NCI-H1694 treated with DMSO at 0.1 percent for 48 hours (cell line): ENCODE measurements at regions not wholly inside any gene's neighbourhood (a gene's known extent, or its start where the extent isn't known, plus 50 kb on each side); places are given as distances from the start of the nearest gene placed in this dataset.
"Not testable (repeated sequence)": the region's sequence is repeated elsewhere in the genome, so short reads cannot be mapped to it uniquely, and the experiment has no call there.

ENCODE experiments used
- DNase-seq: peaks from one replicate; lab custom pipeline; 2025; lab: John Stamatoyannopoulos, UW

DNA sequence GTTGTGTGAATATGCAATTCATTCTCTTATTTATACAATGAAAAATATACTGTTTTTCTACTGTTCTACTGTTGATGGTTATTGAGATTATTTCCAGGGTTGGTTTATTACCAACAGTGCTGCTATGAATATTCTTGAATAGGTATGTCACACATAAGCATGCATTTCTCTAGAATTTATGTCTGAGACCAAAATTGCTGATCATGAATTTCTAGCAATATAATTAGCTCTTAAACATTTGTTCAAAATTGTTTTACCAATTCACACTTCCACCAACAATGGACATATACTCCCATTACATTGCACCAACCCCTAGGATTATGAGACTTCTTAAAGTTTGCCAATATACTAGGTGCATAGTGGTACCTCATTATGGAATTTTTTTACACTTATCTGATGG lies 164.1 kb upstream of the KCNQ5 start:
- no peak for DNase-seq

DNA sequence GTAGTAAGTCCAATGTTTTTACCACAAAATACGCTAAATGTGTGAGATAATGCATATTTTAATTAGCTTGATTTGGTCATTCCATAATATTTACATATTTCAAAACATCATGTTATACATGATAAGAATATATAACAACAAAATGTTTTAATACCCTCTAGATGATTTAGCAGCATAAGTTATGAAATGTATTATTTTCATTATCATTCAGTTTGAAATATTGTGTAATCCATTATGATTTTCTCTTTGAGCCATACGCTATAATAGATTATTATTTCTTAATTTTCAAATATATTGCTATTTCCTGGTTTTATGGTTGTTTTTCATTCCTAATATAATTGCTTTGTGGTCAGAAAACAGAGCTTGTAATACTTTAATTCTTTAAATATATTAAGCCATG lies 163.3 kb upstream of the KCNQ5 start:
- DNase-seq: no peak

DNA sequence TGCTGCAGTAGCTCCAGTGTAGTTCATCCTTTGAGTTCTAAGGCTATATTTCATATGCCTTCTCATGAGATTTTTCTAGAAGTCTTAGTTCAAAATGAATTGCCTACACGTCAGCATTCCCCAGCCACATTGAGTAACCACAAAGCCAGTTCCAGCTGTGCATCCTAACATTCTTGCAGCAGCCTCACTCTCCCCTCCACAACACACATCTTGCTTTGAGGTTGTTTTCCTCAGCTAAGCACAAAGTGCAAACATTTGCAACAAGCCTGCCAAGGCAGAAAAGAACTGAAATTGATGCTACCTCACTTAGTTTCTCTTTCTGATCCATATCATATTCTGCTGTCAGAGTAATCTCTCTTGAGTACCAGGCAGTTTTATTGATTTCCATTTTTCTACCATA lies 160.7 kb upstream of the KCNQ5 start:
- DNase-seq: no peak

DNA sequence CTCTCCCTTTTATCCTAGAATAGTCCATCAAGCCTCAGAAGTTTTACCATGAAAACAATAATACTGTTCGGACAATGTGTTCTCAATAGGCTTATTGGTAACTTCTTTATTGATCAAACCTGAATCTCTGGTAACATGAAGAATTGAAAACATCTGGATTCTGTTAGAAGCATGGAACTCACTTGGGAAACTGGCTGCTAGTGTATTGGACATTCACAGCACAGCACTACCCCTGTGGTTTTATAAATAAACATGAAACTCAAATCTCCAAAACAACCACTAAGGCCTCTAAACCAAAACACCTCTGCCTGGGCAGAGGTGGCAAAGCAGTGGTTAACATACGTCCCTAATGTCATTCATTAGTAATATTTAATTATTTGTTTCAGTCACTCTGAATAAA lies 157.6 kb upstream of the KCNQ5 start:
- DNase-seq: no peak

DNA sequence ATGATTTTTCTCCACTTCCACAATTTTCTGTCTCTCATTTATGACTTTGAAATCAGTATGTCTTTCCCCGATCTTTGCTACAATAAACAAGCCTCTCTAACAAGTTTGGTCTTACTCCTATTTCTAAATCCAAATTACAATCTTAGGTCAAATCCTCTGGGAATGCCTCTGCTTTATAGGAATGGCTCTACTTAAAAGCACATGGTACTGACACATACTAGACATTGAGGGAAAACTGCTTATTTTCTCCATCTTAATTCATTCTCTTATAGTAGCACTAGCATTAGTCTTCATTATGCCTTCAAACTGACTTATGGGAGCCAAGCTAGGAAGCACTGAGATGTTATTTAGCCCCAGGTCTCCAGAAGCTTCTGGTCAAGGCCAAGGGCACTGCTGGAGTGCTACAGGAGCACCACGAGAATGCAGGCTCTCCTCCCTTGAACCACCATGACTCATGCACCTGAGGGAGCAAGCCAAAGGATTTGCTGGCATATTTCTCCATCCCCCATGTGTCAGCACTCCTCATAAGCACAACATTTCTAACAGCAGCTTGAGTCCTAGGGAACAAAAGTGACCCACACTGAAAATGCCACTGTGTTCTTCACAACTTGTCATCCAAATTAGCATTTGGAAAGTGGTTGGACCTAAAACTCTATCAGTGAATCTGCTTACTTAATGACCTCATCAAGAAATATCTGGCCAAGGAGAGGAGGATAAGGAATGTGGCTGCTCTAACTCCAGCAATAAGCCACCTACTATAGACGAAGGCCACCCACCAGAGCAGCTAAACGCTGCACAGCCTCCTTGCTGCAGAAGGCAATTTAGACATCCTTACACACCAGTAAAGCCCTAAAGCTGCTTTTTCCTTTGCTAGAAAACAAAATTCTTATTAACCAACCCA lies 156.8 kb upstream of the KCNQ5 start:
- DNase-seq: no peak

DNA sequence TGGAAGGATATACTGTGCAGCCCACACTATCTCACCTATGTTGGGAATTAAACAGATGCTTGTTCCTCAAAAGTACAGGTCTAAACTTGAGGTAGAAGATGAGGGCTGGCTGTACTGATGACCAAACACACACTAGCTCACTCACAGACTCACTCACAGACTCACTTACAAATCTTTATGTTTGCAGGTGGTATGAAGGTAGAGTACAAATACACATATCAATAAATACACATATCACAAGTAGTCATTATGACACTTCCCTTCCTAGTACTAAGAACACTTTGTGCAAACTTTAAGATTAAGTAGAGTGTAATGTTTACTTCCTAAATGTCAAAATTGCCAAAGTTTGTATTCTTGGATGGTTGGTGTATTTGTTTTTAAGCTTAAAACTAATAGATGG lies 155.4 kb upstream of the KCNQ5 start:
- no peak for DNase-seq

DNA sequence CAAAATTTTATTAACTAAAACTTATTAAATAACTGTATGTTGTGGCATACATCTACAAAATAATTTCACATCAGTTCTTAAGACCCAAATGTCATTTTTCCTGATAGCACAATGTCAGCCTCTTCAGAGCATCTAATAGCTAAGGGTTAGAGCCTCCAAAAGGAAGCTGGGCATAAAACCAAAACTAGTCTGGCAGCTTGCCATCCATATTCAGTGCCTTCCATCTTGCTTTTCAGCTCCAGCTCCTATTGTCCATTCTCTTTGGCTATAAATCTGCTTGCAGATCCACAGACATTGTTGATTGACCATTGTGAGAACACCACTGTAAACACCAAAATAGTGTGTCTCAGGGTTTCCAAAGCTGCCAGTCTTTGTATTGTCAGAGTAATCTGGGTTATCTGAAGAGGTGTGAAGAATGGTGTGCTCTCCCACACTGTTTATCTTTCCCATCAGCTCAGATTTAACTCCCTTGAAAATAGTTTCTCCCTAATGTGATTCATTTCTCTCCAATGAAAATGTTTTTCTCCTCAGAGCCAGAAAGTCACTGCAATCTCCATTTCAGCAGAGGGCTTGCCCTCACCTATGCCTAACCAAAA lies 154.8 kb upstream of the KCNQ5 start:
- no peak for DNase-seq

DNA sequence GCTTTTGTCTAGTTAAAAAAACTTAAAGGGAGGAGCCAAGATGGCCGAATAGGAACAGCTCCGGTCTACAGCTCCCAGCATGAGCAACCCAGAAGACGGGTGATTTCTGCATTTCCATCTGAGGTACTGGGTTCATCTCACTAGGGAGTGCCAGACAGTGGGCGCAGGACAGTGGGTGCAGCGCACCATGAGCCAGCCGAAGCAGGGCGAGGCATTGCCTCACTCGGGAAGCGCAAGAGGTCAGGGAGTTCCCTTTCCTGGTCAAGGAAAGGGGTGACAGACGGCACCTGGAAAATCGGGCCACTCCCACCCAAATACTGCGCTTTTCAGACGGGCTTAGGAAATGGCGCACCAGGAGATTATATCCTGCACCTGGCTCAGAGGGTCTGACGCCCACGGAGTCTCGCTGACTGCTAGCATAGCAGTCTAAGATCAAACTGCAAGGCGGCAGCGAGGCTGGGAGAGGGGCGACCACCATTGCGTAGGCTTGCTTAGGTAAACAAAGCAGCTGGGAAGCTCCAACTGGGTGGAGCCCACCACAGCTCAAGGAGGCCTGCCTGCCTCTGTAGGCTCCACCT lies 152.4 kb upstream of the KCNQ5 start:
- DNase-seq: not testable (repeated sequence)

DNA sequence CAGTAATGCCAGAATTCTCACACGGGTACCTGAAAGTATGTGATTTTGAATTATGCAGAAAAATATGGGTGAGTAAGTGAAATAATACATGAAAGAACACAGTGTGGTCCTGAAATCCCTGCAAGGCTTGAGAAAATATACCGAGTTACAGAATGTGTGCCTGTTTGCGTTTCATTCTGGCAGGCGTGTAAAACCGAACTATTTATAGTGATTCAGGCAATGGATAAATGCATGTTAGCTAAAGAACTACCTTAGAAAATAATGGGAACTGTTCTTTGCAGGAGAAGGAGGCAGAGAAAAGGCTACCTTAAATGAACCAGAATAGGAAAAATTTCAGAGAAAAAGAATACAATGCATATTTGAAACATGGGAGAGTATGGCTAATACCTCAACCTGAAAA lies 145.8 kb upstream of the KCNQ5 start:
- DNase-seq: no peak

DNA sequence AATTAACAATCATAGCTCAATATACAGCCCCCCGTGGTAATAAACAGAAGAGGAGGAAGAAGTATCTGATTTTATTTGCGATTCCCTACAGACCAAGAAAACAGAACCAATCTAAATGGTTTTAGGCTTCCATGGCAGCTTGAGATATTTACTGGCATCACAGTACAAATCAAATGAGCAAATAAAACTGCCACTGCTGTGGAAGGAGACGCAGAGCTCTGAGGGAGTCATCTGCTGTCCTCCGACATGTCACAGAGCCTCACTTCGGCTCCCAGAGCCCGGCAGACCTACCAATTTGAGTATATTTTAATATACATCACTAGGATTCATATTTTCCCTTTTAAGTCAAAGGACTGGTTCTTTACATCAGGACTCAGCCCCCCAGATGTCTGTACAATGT lies 145.2 kb upstream of the KCNQ5 start:
- no peak for DNase-seq

DNA sequence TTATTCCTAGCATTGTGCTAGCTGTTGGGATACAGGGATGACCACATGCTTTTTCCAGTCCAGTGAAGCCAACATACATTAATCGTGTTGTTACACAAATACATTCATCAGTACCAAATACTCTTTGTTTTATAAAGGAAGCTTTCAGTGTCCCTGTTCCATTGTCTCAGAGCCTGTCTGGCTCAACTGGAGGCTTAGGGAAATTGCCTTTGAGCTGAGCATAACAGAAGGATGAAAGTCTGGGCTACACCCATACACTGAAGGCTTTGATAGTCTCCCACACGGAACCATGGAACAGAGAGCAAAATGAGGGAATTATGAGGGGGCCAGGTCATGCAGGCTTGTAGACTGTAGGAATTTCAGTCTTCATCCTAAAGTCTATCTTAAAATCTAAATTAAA lies 126.4 kb upstream of the KCNQ5 start:
- no peak for DNase-seq

DNA sequence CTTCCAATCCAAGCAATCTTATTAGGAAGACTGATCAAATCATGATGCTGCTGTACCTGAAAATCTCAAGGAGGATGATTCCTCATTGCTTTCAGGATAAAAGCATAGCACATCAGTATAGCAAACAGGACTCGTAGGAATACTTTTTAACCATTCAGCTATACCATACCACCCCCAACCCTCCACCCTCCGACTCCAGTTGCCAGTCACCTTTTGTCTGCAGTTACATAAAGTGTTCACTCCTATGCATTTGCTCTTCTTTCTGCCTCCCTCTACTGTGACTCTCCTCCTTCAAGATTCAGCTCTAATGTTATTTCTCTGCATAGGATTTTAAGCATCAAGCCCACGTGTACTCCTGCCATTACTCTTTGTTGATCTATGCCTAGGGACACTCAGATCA lies 124.7 kb upstream of the KCNQ5 start:
- no peak for DNase-seq

DNA sequence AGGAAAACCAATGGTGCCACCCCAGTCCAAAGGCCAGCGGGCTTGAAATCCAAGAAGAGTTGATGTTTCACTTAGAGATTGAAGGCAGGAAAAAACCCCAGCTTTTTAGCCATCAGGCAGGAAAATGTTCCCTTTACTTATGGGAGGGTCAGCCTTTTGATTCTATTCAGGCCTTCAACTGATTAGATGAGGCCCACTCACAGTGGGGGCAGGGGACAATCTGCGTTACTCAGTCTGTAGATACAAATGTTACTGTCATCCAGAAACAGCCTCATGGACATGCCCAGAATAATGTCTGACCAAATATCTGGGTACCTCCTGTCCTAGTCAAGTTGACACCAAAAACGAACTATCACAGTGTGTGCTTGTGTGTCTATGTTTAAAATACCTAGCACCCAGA lies 121.2 kb upstream of the KCNQ5 start:
- DNase-seq: no peak

DNA sequence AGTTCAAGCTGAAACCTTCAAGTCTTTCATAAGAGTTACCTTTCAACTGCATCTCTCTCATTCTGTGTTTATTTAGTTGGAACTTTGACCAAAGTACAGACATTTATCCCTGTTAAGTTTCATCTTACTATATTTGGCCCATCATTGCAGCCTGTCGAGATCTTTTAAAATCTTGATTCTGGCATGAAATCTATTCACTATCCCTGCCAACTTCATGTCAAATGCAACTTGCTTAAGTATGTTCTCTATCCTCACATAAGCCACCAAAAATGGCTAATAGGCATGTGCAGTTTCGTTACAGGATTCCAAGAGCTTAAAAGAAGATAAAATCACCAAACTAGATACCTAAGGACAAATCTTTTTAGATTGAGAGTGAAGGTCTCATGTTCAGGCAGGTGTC lies 117.5 kb upstream of the KCNQ5 start:
- no peak for DNase-seq

DNA sequence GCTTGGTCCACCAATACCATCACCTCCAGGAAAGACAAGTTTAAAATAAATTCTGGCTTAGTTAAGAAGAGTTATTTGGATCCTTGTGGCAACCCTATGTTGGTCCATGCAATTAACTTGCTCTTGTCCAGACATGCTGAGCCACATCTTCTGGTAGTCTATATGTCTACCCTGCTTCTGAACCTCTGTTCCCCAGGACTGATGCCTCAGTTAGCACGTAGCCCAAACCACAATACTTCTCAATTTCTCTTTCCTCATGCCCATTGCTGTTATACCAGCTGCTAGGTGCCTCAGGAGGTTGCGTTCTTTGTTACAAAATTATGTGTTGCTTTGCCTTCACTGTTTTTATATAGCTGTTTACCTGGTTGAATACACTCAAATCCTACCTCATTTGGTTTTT lies 116.4 kb upstream of the KCNQ5 start:
- DNase-seq: no peak

DNA sequence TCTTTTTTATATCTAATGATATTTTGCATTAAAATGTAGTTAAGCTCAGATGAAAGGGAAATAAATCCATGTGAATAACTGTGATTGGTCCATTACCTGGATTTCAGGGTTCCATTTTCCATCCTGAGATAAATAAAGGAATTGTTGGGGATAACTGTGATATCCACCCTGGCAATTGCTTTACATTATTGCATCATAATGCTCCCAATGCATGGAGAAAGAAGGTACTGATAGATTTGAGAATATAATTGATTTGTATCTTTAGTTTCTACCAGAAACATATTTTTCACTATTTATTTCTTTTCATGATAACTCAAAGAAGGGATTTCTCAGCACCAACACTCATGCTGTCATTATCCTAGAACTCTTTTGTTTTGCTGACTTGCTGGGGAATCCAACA lies 102.0 kb upstream of the KCNQ5 start:
- no peak for DNase-seq

DNA sequence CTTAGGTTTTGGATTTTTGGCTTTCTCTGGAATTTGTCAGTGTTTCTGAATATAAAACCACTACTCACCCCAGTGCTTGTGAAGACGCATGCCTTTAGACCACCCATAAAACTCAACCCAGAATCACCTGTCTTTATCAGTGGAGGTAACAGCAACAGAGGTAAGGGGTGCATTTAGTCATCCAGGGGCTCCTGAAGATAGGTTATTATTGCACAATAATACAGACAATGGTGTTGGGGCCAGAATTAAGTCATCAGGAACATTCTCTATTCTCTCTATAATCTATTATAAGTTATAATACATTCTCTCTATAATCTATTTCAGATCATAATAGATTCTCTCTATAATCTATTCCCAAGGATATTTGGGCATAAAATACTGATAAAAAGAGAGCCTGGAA lies 100.2 kb upstream of the KCNQ5 start:
- DNase-seq: no peak

DNA sequence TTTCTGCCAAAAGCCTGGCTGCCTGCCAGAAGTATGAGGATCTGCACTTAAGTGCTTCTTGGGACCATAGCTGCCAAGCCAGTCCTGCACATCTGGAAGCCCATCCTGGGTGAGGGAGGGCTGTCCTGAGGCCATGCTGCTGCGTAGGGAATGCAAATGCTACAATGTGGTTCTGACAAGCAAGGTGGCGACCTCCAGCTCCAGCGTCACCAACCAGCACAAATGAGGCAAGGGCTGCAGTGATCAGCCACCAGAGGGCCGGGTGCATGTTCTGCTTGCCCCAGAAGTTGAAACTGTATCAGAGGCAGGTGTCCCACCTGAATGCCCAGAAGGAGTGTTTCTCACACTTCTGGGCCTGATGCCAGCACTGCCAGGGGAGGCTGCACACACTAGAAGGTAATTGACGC lies 99.1 kb upstream of the KCNQ5 start:
- DNase-seq: no peak

DNA sequence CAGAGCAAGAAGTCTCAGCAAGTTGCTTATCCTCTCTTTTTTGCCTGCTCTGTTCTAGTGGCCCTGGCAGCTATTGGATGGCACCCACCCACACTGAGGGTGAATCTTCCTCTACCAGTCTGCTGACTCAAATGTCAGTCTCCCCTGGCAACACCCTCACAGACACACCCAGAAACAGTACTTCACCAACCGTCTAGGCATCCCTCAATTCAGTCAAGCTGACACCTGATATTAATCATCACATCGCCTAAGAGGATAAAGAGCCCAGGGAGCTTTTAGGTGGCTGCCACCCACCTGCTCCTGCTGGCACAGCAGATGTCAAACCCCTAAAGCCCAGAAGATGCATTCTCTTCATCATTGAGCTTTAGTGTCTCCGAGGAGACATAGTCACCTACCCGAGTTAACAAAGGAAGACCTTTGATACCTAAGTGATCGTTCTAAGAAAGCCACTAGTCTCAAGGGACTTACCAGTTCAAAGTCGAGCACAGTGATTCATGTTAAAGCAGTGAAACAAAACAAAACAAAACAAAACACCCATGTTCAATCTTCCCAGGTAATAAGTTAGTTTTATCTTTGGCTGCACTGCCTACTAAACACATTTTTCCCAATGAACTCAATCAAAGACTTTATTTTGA lies 97.7 kb upstream of the KCNQ5 start:
- DNase-seq: peak; percentile 43

DNA sequence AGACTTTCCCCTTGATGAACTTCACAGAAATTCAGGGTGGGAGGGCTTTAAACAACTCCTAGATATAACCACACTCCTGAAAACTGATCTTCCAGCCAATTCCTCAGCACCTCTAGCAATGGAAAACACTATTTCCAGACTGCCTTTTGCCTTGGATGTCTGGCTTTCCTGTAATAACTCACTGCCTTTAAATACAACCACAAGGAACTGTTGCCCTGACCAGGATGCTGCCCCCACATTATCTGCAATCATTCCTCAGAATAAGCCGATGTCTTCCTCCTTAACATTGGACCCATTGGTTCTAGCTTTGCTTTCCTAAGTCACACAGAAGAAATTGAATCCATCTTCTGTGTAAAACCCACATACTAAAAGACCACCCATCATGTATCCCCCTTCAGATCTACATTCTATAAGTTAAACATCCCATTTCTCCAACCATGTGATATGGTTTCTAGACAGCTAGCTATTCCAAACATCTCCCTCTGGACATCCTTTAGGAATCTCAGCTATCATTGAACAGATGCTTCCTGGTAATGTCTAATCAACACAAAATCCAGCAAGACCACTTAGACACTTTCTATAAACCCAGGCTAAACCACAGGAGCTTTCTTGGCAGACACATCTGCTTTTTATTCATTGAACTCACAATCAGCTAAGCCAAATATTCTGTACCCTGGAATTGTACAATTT lies 95.9 kb upstream of the KCNQ5 start:
- no peak for DNase-seq

DNA sequence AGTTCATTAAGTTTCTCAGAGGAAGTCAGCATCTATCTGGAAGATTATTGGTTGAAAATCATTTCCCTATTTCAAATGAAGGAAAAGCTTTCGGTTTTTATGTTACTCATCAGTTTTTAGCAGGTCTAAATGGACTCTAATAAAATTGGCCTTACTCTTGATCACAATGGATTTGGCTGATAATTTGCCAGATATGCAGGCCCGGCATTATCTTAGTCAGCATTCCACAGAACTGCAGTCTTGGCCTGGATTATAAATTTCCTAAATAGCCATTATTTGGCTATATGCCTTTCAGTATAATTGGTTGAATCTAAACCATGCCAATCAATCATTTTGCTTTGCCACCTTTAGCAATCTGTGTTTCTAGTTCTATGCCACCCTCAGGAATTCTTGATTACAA lies 91.7 kb upstream of the KCNQ5 start:
- DNase-seq: no peak

DNA sequence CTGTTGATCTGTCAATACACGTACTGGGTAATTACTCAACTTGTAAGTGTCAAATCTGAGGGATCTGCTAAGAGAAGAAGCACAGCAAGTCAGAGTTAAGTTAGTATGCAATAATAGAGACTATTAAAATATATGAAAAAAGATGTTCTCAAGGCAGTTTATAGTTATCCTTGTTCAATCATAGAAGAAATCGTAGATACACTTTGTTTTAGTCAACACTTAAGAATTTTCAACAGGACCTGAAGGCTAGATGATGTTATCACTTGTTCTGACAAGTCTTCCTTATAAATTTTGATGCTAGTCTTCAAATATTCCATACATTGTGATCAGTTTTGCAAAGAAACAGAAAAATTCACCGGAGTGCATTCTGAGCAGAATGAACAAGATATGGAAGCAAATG lies 91.1 kb upstream of the KCNQ5 start:
- DNase-seq: no peak
